ENCODE measurements at regions not wholly inside any gene's neighbourhood (a gene's known extent, or its start where the extent isn't known, plus 50 kb on each side); places are given as distances from the start of the nearest gene placed in this dataset.

GRCh38 chr12:34290381-34290995, 268.2 kb downstream of the ALG10 start:
- TF ChIP-seq, protein P1, sequence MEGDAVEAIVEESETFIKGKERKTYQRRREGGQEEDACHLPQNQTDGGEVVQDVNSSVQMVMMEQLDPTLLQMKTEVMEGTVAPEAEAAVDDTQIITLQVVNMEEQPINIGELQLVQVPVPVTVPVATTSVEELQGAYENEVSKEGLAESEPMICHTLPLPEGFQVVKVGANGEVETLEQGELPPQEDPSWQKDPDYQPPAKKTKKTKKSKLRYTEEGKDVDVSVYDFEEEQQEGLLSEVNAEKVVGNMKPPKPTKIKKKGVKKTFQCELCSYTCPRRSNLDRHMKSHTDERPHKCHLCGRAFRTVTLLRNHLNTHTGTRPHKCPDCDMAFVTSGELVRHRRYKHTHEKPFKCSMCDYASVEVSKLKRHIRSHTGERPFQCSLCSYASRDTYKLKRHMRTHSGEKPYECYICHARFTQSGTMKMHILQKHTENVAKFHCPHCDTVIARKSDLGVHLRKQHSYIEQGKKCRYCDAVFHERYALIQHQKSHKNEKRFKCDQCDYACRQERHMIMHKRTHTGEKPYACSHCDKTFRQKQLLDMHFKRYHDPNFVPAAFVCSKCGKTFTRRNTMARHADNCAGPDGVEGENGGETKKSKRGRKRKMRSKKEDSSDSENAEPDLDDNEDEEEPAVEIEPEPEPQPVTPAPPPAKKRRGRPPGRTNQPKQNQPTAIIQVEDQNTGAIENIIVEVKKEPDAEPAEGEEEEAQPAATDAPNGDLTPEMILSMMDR (IDR thresholded peaks at IDR 0.05): no peak
- TF ChIP-seq POLR2AphosphoS5 (IDR thresholded peaks at IDR 0.05): no peak
